Transverse colon (tissue), 4 donors: ENCODE measurements at regions not wholly inside any gene's neighbourhood (a gene's known extent, or its start where the extent isn't known, plus 50 kb on each side); places are given as distances from the start of the nearest gene placed in this dataset.

Experiments used
- DNase-seq: peaks from one replicate; pipeline ENCODE4 v3.0.0-alpha.2; 2019
- H3K27ac ChIP-seq, 4 donors: fragments of 200-600 bp; sonication (generic); 2 replicates each; pipeline ENCODE4 v1.5.1; 2016 to 2018; ENCODE audit warnings: inconsistent platforms in 4 of 4
- H3K27me3 ChIP-seq: fragments of 200-600 bp; sonication (generic); 2 replicates; pipeline ENCODE4 v1.5.1; 2017; ENCODE audit warnings: inconsistent platforms
- H3K36me3 ChIP-seq, 4 donors: fragments of 200-600 bp; sonication (generic); 2 replicates each; pipeline ENCODE4 v1.5.1; 2017 to 2019; ENCODE audit warnings: inconsistent platforms in 4 of 4
- H3K4me1 ChIP-seq, 4 donors: fragments of 200-600 bp; sonication (generic); 2 replicates each; pipeline ENCODE4 v1.5.1; 2017 to 2020; ENCODE audit warnings: inconsistent platforms in 4 of 4
- H3K4me3 ChIP-seq, 4 donors: fragments of 200-600 bp; sonication (generic); 1 replicate in 1 of 4; 2 replicates in 3 of 4; pipeline versions ENCODE4 v1.5.1 to v1.6.1; 2017 to 2019; ENCODE audit warnings: inconsistent platforms in 4 of 4
- H3K9me3 ChIP-seq, 2 donors: fragments of 200-600 bp; sonication (generic); 2 replicates each; pipeline ENCODE4 v1.5.1; 2017 to 2019; ENCODE audit warnings: inconsistent platforms in 2 of 2
- CTCF ChIP-seq, 5 experiments: fragments of 200-600 bp in 3 of 5; fragments of 450-650 bp in 2 of 5; sonication (generic) in 3 of 5; IDR thresholded peaks; 1 replicate in 2 of 5; 2 replicates in 3 of 5; pipeline ENCODE4 v1.5.1; 2016 to 2017; ENCODE audit warnings: antibody characterized with exemption in 5 of 5, inconsistent platforms in 3 of 5, mild to moderate bottlenecking in 2 of 5, moderate library complexity in 1 of 5
- EP300 ChIP-seq: sonication (generic); formaldehyde crosslinking; IDR thresholded peaks from one replicate; pipeline ENCODE4 v1.6.1; 2017; ENCODE audit warnings: antibody characterized with exemption, low read depth
- POLR2A ChIP-seq: fragments of 450-650 bp; IDR thresholded peaks from one replicate; pipeline ENCODE4 v1.6.1; 2016; ENCODE audit warnings: antibody characterized with exemption, mild to moderate bottlenecking, moderate library complexity
- POLR2AphosphoS5 ChIP-seq, 3 donors: sonication (generic); formaldehyde crosslinking; IDR thresholded peaks; one replicate each; pipeline ENCODE4 v1.6.1; 2016; ENCODE audit warnings: antibody characterized with exemption in 3 of 3
- WGBS, 2 donors: methylation state at CpG; one replicate each; pipeline ENCODE4 v1.1.5; 2018; ENCODE audit warnings: low coverage in 1 of 2; 5-methylcytosine and 5-hydroxymethylcytosine counted together
- in situ Hi-C, 4 donors: fragments of 200-750 bp; cut with MboI; loops; one replicate each; pipeline versions ENCODE4 v1.15.0 to v1.15.1; 2017; ENCODE audit warnings: low sequenced_read_pairs in 3 of 4, low pct_ligation_motif_present in 1 of 4, low pct_unique_long_range_greater_than_20kb in 1 of 4
- intact Hi-C: fragments of 100-400 bp; cut with DNase I; formaldehyde crosslinking; loops from one replicate; pipeline ENCODE4 v1.15.1; 2023; ENCODE audit warnings: low total_unique reads

- no peak overlapping the region for H3K4me3 ChIP-seq
- DNase-seq, result no peak
- in situ Hi-C loops, result no loop called here
- H3K27ac ChIP-seq, result no peak overlapping the region
- no peaks in the 10 kb centered on the region for H3K4me1 ChIP-seq
- no peaks in the 10 kb centered on the region for H3K27me3 ChIP-seq
- WGBS, 2 donors, result 54% methylated on average over 4 of the region's 4 CpGs; no CpG with 5 or more reads in 1 of the 2 donors
- H3K36me3 ChIP-seq, result no peaks in the 10 kb centered on the region
- intact Hi-C loops, result no loop called here
- no peak for TF ChIP-seq CTCF (IDR thresholded peaks at IDR 0.05)
- TF ChIP-seq POLR2AphosphoS5 (IDR thresholded peaks at IDR 0.05), result no peak
- TF ChIP-seq POLR2A, result no peak
- no peak for TF ChIP-seq EP300
- H3K9me3 ChIP-seq, result no peaks in the 10 kb centered on the region
Measured at GRCh38 chrX:69258893-69259292, 93.6 kb upstream of the PJA1 start.

- Histone ChIP-seq H3K27me3 (no peaks in the 10 kb centered on the region), H3K36me3 (no peaks in the 10 kb centered on the region), H3K27ac (no peak overlapping the region), H3K4me1 (no peaks in the 10 kb centered on the region), H3K4me3 (no peak overlapping the region), H3K9me3 (no peaks in the 10 kb centered on the region)
- intact Hi-C loops, result no loop called here
- TF ChIP-seq EP300 (no peak), POLR2AphosphoS5 (IDR thresholded peaks at IDR 0.05) (no peak), POLR2A (no peak), CTCF (IDR thresholded peaks at IDR 0.05) (no peak)
- in situ Hi-C loops, result no loop called here
- 82% methylated on average over 5 of the region's 5 CpGs; no CpG with 5 or more reads in 1 of the 2 donors for WGBS, 2 donors
- DNase-seq, result no peak
Measured at GRCh38 chrX:69257499-69258127, 92.4 kb upstream of the PJA1 start.

- no peak overlapping the region for H3K4me3 ChIP-seq
- in situ Hi-C loops (no loop called here), intact Hi-C loops (no loop called here)
- H3K4me1 ChIP-seq, result no peaks in the 10 kb centered on the region
- no peaks in the 10 kb centered on the region for H3K36me3 ChIP-seq
- no peaks in the 10 kb centered on the region for H3K27me3 ChIP-seq
- DNase-seq, result no peak
- no peaks in the 10 kb centered on the region for H3K9me3 ChIP-seq
- no peak overlapping the region for H3K27ac ChIP-seq
- TF ChIP-seq POLR2AphosphoS5 (IDR thresholded peaks at IDR 0.05) (no peak), CTCF (IDR thresholded peaks at IDR 0.05) (no peak), EP300 (no peak), POLR2A (no peak)
Measured at GRCh38 chrX:69256291-69256565, 91.0 kb upstream of the PJA1 start.

GRCh38 chrX:69255441-69256290 lies 90.4 kb upstream of the PJA1 start:
- Histone ChIP-seq H3K27ac (no peak overlapping the region), H3K27me3 (no peaks in the 10 kb centered on the region)

More at GRCh38 chrX:69255441-69256290, 90.4 kb upstream of the PJA1 start:
- intact Hi-C loops, result no loop called here
- H3K4me1 ChIP-seq, result no peaks in the 10 kb centered on the region
- no peak overlapping the region for H3K4me3 ChIP-seq
- H3K36me3 ChIP-seq, result no peaks in the 10 kb centered on the region
- in situ Hi-C loops, result no loop called here
- DNase-seq, result no peak
- WGBS, 2 donors, result 66 to 92% methylated on average over 2 to 11 of the region's 11 CpGs
- no peaks in the 10 kb centered on the region for H3K9me3 ChIP-seq
- no peak for TF ChIP-seq POLR2AphosphoS5 (IDR thresholded peaks at IDR 0.05)
- TF ChIP-seq POLR2A, result no peak
- TF ChIP-seq CTCF (IDR thresholded peaks at IDR 0.05), result no peak
- no peak for TF ChIP-seq EP300
